ENCODE measurements at regions not wholly inside any gene's neighbourhood (a gene's known extent, or its start where the extent isn't known, plus 50 kb on each side); places are given as distances from the start of the nearest gene placed in this dataset.
A peak's percentile ranks its signal among the peaks of the same experiment; 100 is the strongest.

DNA sequence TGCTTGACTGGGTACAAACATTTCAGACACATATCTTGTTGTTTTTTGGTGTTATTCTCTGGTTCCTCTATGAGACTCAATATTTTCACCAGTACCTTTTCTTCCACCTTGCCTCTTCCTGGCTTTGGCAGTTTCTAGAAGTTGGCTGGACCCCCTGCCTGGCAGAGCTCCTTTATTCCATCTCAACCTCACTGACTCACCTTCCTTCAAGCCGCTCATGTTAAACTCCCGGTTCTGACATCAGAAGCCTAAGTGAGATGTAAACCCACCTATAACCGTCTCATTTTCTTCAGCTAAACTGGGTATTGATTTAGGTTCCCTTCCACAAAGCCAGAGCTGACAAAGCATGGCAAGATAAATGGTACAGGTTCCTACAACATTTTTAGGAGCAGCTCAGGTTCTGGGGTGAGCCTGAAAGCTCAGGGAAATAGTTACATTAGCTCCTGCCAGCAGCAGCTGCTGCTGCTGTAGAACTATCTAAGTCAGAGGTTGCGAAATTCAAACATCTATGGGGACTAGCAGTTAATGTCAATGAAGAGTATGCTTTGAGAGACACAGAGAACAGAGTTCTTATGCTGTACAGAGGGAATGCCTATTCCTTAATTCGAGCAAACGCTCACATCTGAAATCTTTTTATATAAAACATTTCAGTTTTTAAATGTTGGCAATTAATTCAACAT, 197.1 kb upstream of the NR3C1 start (continued):
- TF ChIP-seq AGO2 (optimal IDR thresholded peaks at IDR 0.05; ENCODE audit: low read depth, low read length) (no peak), ZNF790 (CRISPR knock-in tag; IDR thresholded peaks at IDR 0.05; ENCODE audit: borderline replicate concordance) (no peak), ZSCAN30 (CRISPR knock-in tag; IDR thresholded peaks at IDR 0.05) (no peak), ZBTB1 (CRISPR knock-in tag; IDR thresholded peaks at IDR 0.05; ENCODE audit: borderline replicate concordance) (no peak), GLI4 (CRISPR knock-in tag; IDR thresholded peaks at IDR 0.05; ENCODE audit: borderline replicate concordance) (no peak), ZNF367 (CRISPR knock-in tag; IDR thresholded peaks at IDR 0.05; ENCODE audit: borderline replicate concordance) (no peak), FOSL2 (CRISPR knock-in tag; IDR thresholded peaks at IDR 0.05) (peak; percentile 30; the same call in 1 of the 2 replicates), ZNF614 (CRISPR knock-in tag; IDR thresholded peaks at IDR 0.05; ENCODE audit: borderline replicate concordance) (peak; percentile 86), RFXAP (CRISPR knock-in tag; IDR thresholded peaks at IDR 0.05; ENCODE audit: borderline replicate concordance) (no peak), SRF (IDR thresholded peaks at IDR 0.05; ENCODE audit: low read depth, low read length) (no peak), ZNF768 (CRISPR knock-in tag; IDR thresholded peaks at IDR 0.05) (no peak), RELA (CRISPR knock-in tag; IDR thresholded peaks at IDR 0.05) (no peak), ZNF572 (CRISPR knock-in tag; IDR thresholded peaks at IDR 0.05) (no peak), ZNF350 (CRISPR knock-in tag; IDR thresholded peaks at IDR 0.05; ENCODE audit: borderline replicate concordance, low read depth) (no peak), BCL6 (CRISPR knock-in tag; IDR thresholded peaks at IDR 0.05) (peak; percentile 34; the same call in 1 of the 2 replicates), ZNF660 (CRISPR knock-in tag; IDR thresholded peaks at IDR 0.05; ENCODE audit: borderline replicate concordance, low read depth) (no peak), ZNF644 (CRISPR knock-in tag; IDR thresholded peaks at IDR 0.05; ENCODE audit: low read depth) (peak; percentile 51; the same call in 1 of the 2 replicates), SRSF4 (IDR thresholded peaks at IDR 0.05; ENCODE audit: low read depth, low read length, poor library complexity, severe bottlenecking) (no peak), DR1 (CRISPR knock-in tag; IDR thresholded peaks at IDR 0.05) (no peak), KLF13 (CRISPR knock-in tag; IDR thresholded peaks at IDR 0.05) (no peak), ZNF44 (CRISPR knock-in tag; IDR thresholded peaks at IDR 0.05) (no peak), JUN (CRISPR knock-in tag; IDR thresholded peaks at IDR 0.05) (no peak), ZSCAN12 (CRISPR knock-in tag; IDR thresholded peaks at IDR 0.05) (no peak), ZNF501 (CRISPR knock-in tag; IDR thresholded peaks at IDR 0.05) (no peak), CENPT (CRISPR knock-in tag; IDR thresholded peaks at IDR 0.05; ENCODE audit: low read depth) (no peak), SMC3 (IDR thresholded peaks at IDR 0.05; ENCODE audit: low read length) (peak; percentile 21; the same call in 1 of the 2 replicates), PAF1 (CRISPR knock-in tag; IDR thresholded peaks at IDR 0.05) (no peak)
- TF ChIP-seq, protein P1, sequence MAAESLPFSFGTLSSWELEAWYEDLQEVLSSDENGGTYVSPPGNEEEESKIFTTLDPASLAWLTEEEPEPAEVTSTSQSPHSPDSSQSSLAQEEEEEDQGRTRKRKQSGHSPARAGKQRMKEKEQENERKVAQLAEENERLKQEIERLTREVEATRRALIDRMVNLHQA (CRISPR knock-in tag; IDR thresholded peaks at IDR 0.05): no peak
- TF ChIP-seq, protein P2, sequence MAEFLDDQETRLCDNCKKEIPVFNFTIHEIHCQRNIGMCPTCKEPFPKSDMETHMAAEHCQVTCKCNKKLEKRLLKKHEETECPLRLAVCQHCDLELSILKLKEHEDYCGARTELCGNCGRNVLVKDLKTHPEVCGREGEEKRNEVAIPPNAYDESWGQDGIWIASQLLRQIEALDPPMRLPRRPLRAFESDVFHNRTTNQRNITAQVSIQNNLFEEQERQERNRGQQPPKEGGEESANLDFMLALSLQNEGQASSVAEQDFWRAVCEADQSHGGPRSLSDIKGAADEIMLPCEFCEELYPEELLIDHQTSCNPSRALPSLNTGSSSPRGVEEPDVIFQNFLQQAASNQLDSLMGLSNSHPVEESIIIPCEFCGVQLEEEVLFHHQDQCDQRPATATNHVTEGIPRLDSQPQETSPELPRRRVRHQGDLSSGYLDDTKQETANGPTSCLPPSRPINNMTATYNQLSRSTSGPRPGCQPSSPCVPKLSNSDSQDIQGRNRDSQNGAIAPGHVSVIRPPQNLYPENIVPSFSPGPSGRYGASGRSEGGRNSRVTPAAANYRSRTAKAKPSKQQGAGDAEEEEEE (CRISPR knock-in tag; IDR thresholded peaks at IDR 0.05; ENCODE audit: borderline replicate concordance): no peak
- TF ChIP-seq, protein P3, sequence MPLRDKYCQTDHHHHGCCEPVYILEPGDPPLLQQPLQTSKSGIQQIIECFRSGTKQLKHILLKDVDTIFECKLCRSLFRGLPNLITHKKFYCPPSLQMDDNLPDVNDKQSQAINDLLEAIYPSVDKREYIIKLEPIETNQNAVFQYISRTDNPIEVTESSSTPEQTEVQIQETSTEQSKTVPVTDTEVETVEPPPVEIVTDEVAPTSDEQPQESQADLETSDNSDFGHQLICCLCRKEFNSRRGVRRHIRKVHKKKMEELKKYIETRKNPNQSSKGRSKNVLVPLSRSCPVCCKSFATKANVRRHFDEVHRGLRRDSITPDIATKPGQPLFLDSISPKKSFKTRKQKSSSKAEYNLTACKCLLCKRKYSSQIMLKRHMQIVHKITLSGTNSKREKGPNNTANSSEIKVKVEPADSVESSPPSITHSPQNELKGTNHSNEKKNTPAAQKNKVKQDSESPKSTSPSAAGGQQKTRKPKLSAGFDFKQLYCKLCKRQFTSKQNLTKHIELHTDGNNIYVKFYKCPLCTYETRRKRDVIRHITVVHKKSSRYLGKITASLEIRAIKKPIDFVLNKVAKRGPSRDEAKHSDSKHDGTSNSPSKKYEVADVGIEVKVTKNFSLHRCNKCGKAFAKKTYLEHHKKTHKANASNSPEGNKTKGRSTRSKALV (CRISPR knock-in tag; IDR thresholded peaks at IDR 0.05): peak; percentile 20; the same call in 1 of the 2 replicates

Measured in HepG2 (cell line).